HT-29 (cell line): ENCODE measurements at regions not wholly inside any gene's neighbourhood (a gene's known extent, or its start where the extent isn't known, plus 50 kb on each side); places are given as distances from the start of the nearest gene placed in this dataset.

Source experiments
- DNase-seq: peaks from one replicate; pipeline ENCODE4 v3.0.0-alpha.2; 2015; ENCODE audit warnings: low spot score

DNA sequence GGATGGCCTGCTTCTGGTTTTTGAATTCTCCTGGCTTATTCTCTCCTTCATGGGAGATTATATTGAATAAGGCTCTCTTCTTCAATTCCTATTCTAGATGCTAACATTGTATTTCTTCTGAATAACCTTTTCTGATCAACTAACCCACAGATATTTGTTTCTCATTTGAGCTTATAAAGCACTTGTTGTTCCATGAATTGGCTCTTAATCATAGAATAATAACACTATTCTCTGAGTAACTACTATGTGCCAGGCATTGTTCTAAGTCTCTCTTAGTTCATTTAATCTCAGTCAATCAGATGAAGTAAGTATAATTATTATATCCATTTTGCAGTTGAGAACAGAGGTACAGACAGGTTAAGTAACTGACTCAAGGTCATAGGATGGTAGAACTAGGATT, 136.3 kb upstream of the MLIP start:
- DNase-seq = no peak

DNA sequence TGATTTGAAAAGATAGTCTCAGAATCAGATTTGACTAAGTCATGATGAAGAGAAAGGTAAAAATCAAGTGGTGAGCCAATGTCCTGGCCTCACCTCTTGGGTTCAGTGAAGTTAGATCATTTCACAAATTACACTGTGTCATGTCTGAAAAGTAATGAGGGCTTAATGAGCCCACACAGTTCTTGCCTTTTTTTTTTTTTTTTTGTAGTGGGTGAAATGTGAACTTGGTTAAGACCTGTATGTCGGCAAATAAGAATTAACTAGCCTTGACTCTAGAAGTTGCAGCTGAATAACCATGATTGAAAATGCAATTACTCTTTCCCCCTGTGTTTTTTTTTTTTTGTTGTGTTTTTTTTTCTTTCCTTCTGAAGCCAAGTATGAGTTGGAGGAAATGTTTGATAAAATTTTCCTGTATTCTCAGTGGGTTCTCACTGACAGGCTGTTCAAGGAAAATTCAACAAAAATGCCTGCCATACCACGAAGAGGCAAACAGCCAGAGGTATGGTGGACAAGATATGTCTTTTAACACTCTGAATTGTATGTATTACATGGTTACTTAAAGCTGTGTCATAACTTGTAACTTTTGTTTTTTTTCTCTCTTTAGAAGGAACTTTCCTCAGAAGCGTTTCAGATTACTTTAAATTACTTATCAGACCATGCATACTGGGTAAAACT, 135.2 kb upstream of the MLIP start:
- DNase-seq = no peak

DNA sequence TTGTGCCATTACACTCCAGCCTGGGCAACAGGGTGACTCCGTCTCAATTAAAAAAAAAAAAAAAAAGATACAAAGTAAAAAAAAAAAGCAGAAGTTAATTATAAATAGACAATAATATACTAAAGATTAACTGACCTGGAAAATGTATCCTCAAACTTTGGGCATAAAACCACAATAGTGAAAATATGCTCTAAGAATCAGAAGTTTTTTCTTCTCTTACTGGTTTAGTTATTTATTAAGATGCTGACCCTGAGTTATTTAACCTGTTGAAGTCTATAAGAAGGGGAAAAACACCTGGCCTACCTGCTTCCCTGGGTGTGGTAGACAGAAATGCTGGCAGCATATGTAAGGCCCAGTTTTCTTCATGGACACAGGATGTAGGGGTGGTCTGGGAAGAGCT, 133.7 kb upstream of the MLIP start:
- no peak for DNase-seq

DNA sequence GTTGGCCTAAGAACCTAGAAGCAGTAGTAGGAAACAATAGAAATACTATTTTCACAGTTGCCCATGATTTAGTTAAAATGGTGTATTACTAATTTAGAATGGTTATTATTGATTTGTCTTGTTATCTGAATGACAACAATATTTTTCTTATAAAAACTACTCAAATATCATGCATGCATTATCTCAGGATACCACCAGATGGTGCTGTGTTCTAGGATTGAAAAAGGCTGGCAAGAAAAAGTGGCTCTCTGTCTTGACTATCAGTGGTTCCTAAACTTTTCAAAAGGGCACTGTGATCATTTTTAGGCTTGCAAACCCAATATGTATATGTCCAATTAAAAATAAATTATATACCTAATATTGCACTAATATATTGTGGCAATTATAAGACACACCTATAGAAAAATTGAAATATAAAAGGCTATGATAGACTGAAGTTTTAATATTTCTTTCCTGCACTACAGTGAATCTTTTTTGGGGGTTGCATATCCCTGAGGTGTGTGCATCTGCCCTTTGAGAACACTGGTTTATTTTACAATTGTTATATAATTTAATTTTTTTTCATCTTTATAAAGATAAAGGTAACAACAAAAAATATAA, 131.7 kb upstream of the MLIP start:
- peak; percentile 67 for DNase-seq

DNA sequence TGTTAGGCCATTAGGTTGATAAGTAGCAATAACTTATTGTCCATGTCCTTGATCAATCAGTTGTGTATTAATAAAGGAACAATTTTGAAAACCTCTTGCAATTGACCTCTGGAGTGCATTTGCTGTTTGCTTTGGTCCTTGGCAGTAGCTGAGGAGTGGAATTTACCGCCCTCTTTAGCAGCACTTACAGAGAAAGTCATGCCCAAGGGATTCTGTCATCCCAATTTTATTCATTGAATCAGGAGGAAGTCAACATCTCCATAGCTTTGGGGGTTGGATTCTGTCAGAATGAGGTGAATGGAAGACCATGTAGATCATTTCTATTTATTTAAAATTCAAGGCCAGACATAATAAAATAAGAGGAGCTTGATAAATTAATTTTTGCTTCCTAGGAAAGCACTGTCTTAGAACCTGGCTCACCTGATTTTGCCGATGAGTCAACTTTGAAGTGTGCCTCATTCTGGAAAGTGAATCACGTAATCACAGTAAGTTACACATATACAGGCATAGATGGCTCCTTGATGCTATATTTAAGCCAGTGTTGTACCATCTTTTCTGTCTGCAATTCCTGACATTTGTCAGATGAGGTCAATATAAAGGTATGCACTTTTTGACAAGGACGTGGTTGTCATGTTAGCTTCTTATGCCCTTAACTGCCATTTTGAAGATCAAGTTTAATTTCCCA, 128.7 kb upstream of the MLIP start:
- no peak for DNase-seq

DNA sequence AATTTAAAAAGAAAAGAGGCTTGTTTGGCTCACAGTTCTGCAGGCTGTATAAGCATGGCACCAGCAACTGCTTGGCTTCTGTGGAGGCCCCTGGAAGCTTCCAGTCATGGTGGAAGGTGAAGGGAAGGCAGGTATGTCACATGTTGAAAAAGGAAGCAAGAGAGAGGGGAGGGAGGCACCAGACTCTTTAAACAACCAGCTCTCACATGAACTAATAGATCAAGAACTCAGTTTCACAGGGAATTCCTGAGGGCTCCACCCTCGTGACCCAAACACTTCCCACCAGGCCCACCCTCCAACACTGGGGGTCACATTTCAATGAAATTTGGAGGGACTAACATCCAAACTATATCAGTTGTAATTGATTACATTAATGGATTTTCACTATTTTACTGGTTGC, 127.9 kb upstream of the MLIP start:
- DNase-seq = no peak

DNA sequence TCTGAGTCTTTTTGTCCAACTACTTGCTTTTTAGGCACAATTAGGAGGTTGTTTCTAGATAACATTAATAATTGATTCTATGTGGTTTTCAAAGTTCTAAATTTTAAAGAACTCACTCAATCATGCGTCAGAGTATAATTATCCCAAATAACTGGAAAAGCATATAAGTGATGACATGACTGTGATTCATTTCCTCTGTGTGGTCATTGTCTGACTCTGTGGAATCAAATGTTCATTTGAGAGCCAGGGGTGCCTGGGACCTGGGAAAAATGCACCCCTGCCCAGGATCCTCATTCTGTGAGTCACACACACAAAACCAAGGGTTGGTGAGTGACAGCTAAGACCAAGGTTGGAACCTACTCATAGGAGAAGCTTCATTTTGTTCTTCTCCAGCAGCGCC, 127.1 kb upstream of the MLIP start:
- no peak for DNase-seq

DNA sequence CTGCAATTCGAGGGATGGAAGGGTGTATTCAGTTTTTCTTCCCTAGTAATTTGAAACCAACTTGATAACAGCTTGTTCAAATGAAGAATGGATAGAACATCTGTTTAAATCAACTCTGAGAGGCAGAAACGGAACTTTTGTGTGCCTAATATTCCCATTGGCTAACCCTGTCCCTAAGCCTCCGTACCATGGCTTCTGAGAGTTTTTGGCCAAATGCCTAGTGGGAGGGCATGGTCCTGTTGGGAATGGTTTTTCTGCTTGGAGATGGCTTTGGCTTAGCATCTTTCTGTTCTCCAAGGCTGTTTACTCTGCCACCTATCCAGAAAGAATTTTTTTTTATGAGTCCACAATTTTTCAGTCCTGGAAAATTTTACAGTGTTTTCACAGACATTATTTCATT, 126.7 kb upstream of the MLIP start:
- DNase-seq = no peak

DNA sequence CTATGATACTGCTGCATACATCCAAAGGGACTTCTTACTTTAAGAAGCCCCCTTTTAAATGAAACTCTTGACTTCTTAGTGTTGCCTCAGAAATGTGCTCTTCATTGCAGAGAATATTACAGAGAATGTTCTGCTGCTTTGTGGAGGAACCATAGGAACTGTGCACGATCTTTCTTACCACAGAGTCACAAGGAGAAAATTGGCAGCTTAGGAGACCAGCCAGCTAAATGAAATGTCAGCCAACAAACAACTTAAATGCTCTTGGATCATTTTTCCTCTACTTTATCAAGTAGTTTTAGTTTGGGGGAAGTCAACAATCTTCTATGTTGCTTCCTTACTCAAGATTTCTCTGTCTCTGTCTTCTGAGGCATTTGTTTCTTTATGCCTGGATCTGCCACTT, 125.9 kb upstream of the MLIP start:
- no peak for DNase-seq

DNA sequence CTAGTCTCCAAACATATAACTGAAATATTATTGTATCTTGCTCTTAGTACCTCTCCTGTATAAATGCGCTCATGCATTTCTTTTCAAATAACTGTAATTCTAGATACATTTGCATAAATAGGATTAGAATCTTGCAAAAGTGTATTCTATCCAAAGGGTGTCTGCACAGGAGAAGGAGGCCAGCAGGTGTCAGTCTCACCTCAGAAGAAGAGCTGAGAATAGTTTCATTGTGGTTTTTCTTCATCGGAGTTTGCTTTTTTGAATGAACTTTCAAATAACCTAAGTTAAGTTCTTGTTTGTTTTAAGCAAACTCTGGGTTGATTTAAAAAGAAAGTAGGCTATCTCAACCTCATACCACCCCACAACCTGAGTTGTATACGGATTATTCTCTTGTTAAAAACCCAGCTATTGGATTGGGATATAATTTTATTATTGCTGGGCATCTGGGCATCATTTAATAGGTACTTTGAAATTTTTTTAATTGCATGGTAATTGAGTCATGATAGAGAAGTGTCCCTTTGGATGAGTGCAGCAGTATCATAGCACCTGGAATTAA, 125.0 kb upstream of the MLIP start:
- peak; percentile 75 for DNase-seq

DNA sequence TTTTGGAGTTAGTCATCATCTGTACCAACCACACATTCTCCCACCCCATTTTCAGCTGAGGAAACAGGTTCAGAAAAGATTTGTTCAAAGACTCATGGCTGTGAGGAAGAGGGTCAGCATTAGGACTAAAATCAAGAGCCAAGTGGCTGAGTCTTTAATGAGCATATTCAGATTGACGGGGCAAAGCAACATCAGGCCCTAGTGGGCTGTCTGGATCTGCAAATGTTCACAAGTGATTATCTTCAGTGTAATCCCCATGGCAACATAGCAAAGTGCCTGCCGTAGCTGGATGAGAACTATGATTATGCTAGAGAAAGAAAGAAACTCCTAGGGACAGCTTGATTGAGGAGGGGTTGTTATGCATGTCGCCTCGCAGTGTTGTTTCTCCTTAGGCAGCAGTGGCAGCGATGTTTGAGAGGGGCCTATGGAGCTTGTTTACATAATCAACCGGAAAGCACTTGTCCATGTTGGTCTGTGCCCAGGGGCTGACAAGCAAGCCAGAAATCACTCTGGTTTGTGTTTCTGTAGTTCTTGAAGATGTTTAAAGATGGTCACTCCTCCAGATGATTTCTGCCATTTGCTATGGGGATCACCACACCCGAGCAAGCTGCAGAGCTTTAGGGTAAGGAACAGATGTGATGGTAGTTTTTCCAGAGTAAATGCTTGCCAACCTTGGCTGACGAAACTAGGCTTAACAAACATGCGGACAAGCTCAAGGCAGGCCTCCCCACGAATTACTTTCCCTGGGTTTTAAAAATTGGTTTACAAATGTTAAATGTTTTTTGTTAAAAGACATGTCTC, 124.3 kb upstream of the MLIP start:
- DNase-seq = no peak

DNA sequence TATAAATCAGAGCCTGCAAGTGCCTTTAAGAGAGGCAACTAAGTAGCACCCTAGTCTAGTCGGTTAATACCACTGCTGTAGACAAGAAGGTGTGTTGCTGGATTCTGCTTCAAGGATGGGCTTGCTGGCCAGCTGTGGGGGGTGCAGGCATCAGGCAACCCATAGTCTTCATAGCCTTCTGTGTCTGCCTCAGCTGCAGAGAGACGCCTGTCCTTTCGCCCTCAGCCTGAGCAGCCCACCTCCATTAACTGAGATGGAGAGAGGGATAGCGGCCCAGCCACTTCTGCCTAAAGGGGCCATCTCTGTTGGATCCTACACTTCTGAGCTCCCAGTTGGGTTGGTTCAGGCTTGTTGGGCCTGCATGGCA, 123.7 kb upstream of the MLIP start:
- DNase-seq = no peak

DNA sequence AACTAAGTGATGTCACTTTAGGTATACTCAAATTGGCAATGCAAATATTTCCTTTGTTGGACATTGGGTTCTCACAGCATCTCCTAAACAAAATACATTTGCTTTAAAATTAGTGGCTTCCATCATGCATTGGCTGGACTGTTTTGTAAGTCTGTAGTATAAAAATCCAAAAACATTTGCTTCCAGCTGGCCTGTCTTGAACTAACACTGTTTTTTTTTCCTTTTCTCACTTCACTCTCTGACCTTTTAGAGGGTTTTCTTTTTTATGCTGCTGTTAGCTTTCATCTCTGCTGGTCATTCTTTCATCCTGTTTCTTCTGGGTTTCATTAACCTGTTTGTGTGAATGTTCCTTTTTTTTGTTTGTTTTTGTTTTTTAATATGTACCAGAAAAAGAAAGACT, 121.7 kb upstream of the MLIP start:
- DNase-seq = no peak

DNA sequence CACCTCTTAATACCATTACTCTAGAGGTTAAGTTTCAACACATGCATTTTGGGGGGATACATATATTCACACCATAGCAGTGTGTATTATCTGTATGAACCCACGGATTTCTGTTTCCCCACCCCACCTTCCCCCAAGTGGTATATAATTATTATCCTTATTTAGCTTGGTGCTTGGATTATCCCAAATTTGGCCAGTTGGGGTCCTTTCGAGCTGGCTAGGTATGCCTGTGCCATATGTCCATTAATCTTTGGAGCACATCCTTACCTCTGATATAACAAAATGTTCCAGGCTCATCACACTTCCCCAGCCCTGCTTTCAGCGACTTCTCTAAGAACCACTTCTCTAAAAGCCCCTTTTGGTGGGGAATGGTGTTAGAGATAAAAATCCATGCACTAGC, 118.7 kb upstream of the MLIP start:
- no peak for DNase-seq

DNA sequence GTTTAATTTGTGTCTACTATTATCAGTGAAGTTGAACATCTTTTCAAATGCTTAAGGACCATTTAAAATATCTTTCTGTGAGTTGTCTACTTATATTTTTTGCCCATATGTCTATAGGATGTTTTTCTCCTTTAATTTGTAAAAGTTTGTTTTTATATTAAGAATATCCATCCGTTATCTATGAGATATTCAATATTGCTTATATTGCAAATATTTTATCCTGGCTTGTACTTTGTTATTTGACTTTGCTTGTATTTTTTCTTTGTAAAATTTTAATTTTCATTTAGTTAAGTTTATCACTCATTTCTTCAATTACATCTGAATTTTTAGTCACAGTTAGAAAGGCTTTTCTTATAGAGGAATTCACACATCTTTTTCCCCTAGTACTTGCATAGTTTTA, 117.0 kb upstream of the MLIP start:
- no peak for DNase-seq

DNA sequence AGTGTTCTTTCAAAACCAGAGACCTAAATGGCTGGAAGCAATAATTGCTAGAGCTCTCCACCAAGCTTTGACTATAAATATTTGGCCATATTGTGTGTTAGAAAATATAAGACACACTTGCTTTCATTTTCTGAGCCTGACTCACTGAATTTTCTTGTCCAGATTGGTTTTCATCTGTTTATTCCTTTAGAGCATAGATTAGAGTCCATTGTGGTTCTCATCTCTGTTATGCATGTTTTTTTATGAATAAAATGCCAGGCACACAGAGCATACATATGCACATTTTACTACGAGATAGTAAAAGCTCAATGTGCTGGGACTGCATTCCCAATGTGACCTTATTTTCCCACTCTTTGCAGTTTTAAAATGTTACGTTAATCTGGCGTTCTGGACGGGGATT, 115.3 kb upstream of the MLIP start:
- DNase-seq = no peak

DNA sequence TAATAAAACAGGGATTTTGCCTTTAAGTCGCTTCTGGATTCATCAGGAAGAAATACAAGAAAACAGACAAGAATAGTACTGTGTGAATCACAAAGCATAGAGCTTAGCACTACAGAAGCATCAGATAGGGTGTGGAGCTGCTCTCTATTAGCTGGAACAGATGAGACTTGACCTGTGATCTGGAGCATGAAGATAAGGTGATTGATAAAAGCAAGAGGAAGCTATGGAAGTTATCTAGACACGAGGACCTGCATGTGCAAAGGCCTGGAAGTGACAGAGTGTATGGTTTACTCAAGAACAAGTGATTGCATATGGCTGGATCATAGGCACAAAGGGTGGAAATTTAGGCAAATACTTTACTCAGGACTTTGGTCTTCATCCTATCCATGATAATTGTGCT, 112.9 kb upstream of the MLIP start:
- no peak for DNase-seq

DNA sequence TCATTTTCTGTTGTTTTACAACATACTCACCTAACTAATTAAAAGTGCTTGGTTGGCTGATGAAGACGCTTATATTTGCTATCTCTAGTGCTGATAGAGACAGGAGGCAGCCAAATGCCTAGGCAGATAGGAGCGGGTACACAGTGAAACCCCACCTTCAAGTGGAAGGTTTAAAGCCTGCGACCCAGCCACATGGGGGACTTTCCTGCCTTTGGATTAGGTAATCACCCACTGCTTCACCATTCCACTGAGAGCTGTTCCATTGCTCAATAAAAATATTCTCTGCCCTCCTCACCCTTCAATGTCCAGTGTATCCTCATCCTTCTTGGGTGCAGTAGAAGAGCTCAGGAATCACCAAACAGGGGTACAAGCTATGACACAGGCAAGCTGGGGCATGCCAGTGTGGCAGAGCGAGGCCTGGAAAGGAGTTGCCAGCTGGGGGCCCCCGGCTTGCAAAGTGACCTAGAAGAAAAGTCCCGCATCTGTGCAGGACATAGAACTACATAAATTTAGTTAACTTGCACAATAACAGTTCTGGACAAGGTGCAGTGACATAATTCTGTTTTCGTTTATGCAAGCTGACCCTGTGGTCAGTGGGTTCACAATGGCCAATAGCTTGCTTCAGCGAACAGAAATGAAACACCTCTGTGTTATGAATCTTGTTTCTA, 112.0 kb upstream of the MLIP start:
- no peak for DNase-seq

DNA sequence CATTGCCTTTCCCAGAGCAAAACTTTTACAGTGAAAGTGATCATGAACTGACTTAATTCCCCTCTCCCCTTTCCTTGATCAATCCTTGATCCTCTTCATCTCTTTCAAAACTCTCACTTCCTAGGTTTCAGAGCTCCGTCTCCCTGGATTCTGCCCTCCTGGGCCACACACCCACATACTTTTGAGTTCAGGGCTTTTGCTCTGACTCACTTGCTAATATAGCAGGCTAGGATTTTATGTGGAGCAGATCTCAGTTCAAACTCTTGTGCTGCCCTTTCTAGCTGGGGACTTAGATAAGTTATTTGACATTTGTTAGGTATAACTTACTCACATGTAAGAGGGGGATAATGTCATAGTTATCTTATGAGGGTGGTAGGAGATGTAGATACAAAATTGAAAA, 109.1 kb upstream of the MLIP start:
- DNase-seq = no peak

DNA sequence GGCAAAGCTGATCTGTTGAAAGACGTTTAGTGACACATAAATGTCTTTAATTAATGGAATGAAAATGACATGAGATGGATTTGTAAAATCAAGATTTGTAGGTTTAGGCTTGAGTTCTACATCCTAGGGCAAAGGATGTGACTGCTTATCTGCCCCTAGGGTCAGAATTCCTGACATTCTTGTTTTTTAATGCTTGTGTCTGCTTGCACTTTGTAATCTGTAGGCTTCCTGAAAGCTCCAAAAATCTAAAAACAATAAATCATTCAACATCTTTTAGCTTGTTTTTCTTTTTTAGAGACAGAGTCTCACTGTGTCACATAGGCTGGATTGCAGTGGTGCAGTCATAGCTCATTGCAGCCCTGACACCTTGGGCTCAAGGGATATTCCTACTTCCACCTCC, 107.9 kb upstream of the MLIP start:
- no peak for DNase-seq

DNA sequence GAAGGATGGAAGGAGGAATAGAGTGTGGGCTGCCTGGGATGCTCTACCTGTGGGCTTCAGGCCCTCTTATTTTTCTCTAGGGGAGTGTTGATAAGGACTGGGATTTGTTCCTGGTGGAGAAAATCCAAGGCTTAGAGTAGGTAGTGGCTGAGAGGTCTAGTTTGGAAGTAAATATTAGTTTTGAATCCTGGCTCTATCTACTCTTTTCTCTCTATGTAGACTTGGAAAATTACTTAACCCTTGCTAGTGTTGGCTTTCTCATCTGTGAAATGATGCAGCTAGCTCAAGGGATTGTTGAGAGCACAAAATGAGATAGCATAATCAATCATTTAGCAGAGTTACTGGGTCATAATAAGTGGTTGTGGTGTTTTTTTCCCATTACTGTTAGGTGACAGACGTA, 102.7 kb upstream of the MLIP start:
- DNase-seq = no peak
